Body of pancreas (tissue), 4 donors: ENCODE measurements at regions not wholly inside any gene's neighbourhood (a gene's known extent, or its start where the extent isn't known, plus 50 kb on each side); places are given as distances from the start of the nearest gene placed in this dataset.

ENCODE experiments used
- CTCF ChIP-seq, 7 experiments: fragments of 450-650 bp in 4 of 7; fragments of 200-600 bp in 3 of 7; sonication (generic) in 3 of 7; IDR thresholded peaks; one replicate each; pipeline ENCODE4 v1.5.1; 2016 to 2019; ENCODE audit warnings: antibody characterized with exemption in 7 of 7
- POLR2A ChIP-seq, 3 donors: fragments of 450-650 bp; IDR thresholded peaks; one replicate each; pipeline ENCODE4 v1.6.1; 2016; ENCODE audit warnings: antibody characterized with exemption in 3 of 3, mild to moderate bottlenecking in 2 of 3

- no peak for TF ChIP-seq CTCF (IDR thresholded peaks at IDR 0.05)
- TF ChIP-seq POLR2A (IDR thresholded peaks at IDR 0.05), result no peak
Measured at GRCh38 chr4:23706972-23707651, 182.7 kb downstream of the PPARGC1A start.
